Subcutaneous abdominal adipose tissue (tissue), 5 donors: ENCODE measurements at regions not wholly inside any gene's neighbourhood (a gene's known extent, or its start where the extent isn't known, plus 50 kb on each side); places are given as distances from the start of the nearest gene placed in this dataset.

ENCODE experiments used
- H3K27ac ChIP-seq: one replicate; pipeline ENCODE4 v1.7.0; 2013; ENCODE audit warnings: low read depth, mild to moderate bottlenecking, inconsistent platforms, low read length, moderate library complexity
- H3K27me3 ChIP-seq, 5 donors: one replicate each; pipeline ENCODE4 v1.7.0; 2013; ENCODE audit warnings: low read length in 5 of 5, inconsistent platforms in 1 of 5; ENCODE audit not compliant: control insufficient read depth in 5 of 5, insufficient read depth in 4 of 5
- H3K36me3 ChIP-seq, 5 donors: one replicate each; pipeline ENCODE4 v1.7.0; 2013; ENCODE audit warnings: low read length in 5 of 5; ENCODE audit not compliant: control insufficient read depth in 5 of 5, insufficient read depth in 5 of 5
- H3K4me1 ChIP-seq, 5 donors: one replicate each; pipeline ENCODE4 v1.7.0; 2013; ENCODE audit warnings: low read length in 5 of 5, mild to moderate bottlenecking in 3 of 5, moderate library complexity in 1 of 5; ENCODE audit not compliant: control insufficient read depth in 5 of 5, insufficient read depth in 5 of 5
- H3K4me3 ChIP-seq, 5 donors: one replicate each; pipeline ENCODE4 v1.7.0; 2013; ENCODE audit warnings: low read length in 5 of 5, low read depth in 1 of 5
- H3K9ac ChIP-seq, 5 donors: one replicate each; pipeline ENCODE4 v1.7.0; 2013; ENCODE audit warnings: low read length in 5 of 5, mild to moderate bottlenecking in 4 of 5, moderate library complexity in 3 of 5
- H3K9me3 ChIP-seq, 5 donors: one replicate each; pipeline ENCODE4 v1.7.0; 2013; ENCODE audit warnings: low read length in 5 of 5; ENCODE audit not compliant: control insufficient read depth in 5 of 5
- donor health status: healthy.
- donor health status: healthy.
- donor health status: healthy.
- donor health status: healthy.
- donor health status: healthy.

GRCh38 chr18:41150316-41150715 lies 804.7 kb upstream of the PIK3C3 start:
- Histone ChIP-seq H3K9me3 (no peaks in the 10 kb centered on the region), H3K9ac (no peak overlapping the region), H3K4me1 (no peaks in the 10 kb centered on the region), H3K27ac (no peak overlapping the region), H3K27me3 (no peaks in the 10 kb centered on the region), H3K36me3 (no peaks in the 10 kb centered on the region), H3K4me3 (no peak overlapping the region)

DNA sequence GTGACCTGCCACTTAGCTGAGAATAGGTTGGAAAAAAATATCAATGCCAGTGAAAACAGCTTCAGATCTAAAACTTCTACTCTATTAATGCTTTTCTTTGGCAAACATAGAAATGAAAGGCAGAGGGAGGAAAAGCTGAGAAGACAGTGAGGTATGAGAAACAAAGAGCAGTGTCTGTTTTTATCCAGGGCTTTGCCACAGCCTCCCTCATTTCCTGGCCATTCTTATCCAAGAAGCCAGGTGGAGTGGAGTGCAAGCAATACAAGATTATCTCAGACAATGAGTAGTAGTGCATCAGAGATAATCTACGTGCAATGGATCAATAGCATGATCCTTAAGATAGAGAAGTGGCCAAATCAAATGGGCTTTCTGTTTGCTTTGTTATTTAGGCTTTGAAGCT lies 808.7 kb upstream of the PIK3C3 start:
- Histone ChIP-seq H3K9ac (no peak overlapping the region), H3K27me3 (no peaks in the 10 kb centered on the region), H3K9me3 (no peaks in the 10 kb centered on the region), H3K4me3 (no peak overlapping the region), H3K27ac (no peak overlapping the region), H3K4me1 (no peaks in the 10 kb centered on the region), H3K36me3 (no peaks in the 10 kb centered on the region)

- Histone ChIP-seq H3K4me1 (no peaks in the 10 kb centered on the region), H3K27ac (no peak overlapping the region), H3K9me3 (no peaks in the 10 kb centered on the region), H3K27me3 (no peaks in the 10 kb centered on the region), H3K4me3 (no peak overlapping the region), H3K36me3 (no peaks in the 10 kb centered on the region), H3K9ac (no peak overlapping the region)
Observed at GRCh38 chr18:41145516-41145915, 809.5 kb upstream of the PIK3C3 start.

- H3K27me3 ChIP-seq, result no peaks in the 10 kb centered on the region
- no peak overlapping the region for H3K9ac ChIP-seq
- no peaks in the 10 kb centered on the region for H3K36me3 ChIP-seq
- no peaks in the 10 kb centered on the region for H3K9me3 ChIP-seq
- no peak overlapping the region for H3K27ac ChIP-seq
- H3K4me3 ChIP-seq, result no peak overlapping the region
- H3K4me1 ChIP-seq, result no peaks in the 10 kb centered on the region
Observed at GRCh38 chr18:41144441-41144840, 810.6 kb upstream of the PIK3C3 start.

GRCh38 chr18:41140506-41140905 lies 814.5 kb upstream of the PIK3C3 start:
- Histone ChIP-seq H3K4me1 (no peaks in the 10 kb centered on the region), H3K27ac (no peak overlapping the region), H3K27me3 (no peaks in the 10 kb centered on the region), H3K4me3 (no peak overlapping the region), H3K9ac (no peak overlapping the region), H3K36me3 (no peaks in the 10 kb centered on the region), H3K9me3 (no peaks in the 10 kb centered on the region)

- no peak overlapping the region for H3K9ac ChIP-seq
- no peaks in the 10 kb centered on the region for H3K4me1 ChIP-seq
- H3K9me3 ChIP-seq, result no peaks in the 10 kb centered on the region
- H3K36me3 ChIP-seq, result no peaks in the 10 kb centered on the region
- no peak overlapping the region for H3K27ac ChIP-seq
- no peaks in the 10 kb centered on the region for H3K27me3 ChIP-seq
- H3K4me3 ChIP-seq, result no peak overlapping the region
Observed at GRCh38 chr18:41135146-41135545, 819.9 kb upstream of the PIK3C3 start.

DNA sequence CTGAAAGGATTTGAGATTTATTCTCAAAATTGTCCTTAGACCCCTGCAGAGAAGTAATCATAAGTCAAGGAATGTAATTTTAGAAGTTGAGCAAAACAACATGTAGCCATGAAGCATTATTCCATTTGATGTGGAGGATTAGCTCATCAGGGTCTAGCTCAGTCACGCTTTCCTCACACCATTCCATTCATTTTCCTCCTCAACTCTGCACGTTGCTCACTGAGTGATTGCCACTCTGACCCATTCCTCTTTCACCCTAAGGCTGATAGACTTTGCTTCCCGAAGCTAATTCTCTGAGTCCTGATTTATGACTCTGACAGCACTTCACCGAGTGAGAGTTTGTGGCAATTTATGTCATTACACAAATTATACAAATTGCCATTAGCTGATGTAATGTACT lies 820.6 kb upstream of the PIK3C3 start:
- Histone ChIP-seq H3K9me3 (no peaks in the 10 kb centered on the region), H3K36me3 (no peaks in the 10 kb centered on the region), H3K4me1 (no peaks in the 10 kb centered on the region), H3K27ac (no peak overlapping the region), H3K9ac (no peak overlapping the region), H3K4me3 (no peak overlapping the region), H3K27me3 (no peaks in the 10 kb centered on the region)

DNA sequence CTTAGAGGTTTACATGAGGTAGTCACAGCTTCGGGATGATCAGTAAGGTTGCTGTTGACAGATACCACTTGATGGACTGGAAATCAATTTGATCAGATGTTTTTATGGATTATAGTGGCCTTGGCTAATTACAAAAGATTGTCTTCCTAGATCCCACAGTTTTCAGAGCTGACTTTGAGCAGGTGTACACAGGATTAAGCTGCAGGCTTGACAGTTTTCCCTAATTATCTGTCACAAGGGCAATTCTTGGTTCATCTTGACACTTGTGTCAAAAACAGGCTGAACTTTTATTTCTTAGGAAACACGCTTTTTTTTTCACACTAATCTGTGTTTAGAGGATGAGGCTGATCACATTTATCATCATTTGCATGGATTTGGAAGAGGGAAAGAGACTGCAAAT lies 824.0 kb upstream of the PIK3C3 start:
- no peaks in the 10 kb centered on the region for H3K36me3 ChIP-seq
- no peak overlapping the region for H3K27ac ChIP-seq
- H3K9ac ChIP-seq, result no peak overlapping the region
- no peaks in the 10 kb centered on the region for H3K27me3 ChIP-seq
- H3K4me1 ChIP-seq, result no peaks in the 10 kb centered on the region
- H3K9me3 ChIP-seq, result no peaks in the 10 kb centered on the region
- H3K4me3 ChIP-seq, result no peak overlapping the region

- no peaks in the 10 kb centered on the region for H3K36me3 ChIP-seq
- H3K27ac ChIP-seq, result no peak overlapping the region
- no peak overlapping the region for H3K4me3 ChIP-seq
- H3K27me3 ChIP-seq, result no peaks in the 10 kb centered on the region
- no peak overlapping the region for H3K9ac ChIP-seq
- peaks cover 0 to 2% (median 0%) of the 10 kb centered on the region in 5 donors for H3K9me3 ChIP-seq
- no peaks in the 10 kb centered on the region for H3K4me1 ChIP-seq
Observed at GRCh38 chr18:41128545-41128944, 826.5 kb upstream of the PIK3C3 start.

DNA sequence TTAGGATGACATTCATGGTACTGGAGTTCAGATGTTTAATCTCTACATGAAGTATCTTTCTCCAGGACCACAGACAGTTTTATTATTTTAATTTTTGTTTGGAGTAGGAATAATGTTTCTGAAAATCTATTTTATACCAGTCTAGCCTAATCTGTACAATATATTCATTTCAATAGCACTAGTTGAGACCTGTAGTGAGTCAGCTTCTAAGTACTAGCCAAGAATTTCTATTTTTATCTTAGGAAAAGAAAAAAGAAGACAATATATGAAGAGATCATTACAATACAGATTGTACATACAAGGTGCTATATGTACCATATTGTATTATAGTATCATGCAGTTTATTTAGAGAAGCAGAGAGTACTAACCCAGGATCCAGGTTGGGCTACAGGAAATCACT lies 826.9 kb upstream of the PIK3C3 start:
- no peak overlapping the region for H3K27ac ChIP-seq

More for the DNA sequence above, 826.9 kb upstream of the PIK3C3 start:
- Histone ChIP-seq H3K4me1 (no peaks in the 10 kb centered on the region), H3K4me3 (no peak overlapping the region), H3K27me3 (no peaks in the 10 kb centered on the region), H3K36me3 (no peaks in the 10 kb centered on the region), H3K9me3 (peaks cover 0 to 2% (median 0%) of the 10 kb centered on the region in 5 donors), H3K9ac (no peak overlapping the region)
